HepG2 (cell line): ENCODE measurements at regions not wholly inside any gene's neighbourhood (a gene's known extent, or its start where the extent isn't known, plus 50 kb on each side); places are given as distances from the start of the nearest gene placed in this dataset.

Source experiments
- ATAC-seq: fragments of 200-7000 bp; cut with Tn5 transposase; 3 replicates; pipeline ENCODE4 v1.9.1; 2020; ENCODE audit warnings: mild to moderate bottlenecking, moderate library complexity
- BruUV-seq: library from RNA; stranded (reverse); fragments of 400-500 nt; replicated peaks from 2 replicates; lab custom pipeline; 2021; lab: Mats Ljungman, UMichigan
- CTCF ChIA-PET: fragments of 300-600 bp; formaldehyde crosslinking; extraction: SDS; loops from one replicate; lab custom pipeline; 2021; ENCODE audit warnings: low total read pairs, inconsistent platforms, low intra/inter-chr PET ratio; lab: Yijun Ruan, JAX
- POLR2A ChIA-PET: fragments of 350-600 bp; sonication (Branson Sonifier 250); formaldehyde crosslinking; loops from one replicate; lab custom pipeline; 2020; ENCODE audit warnings: antibody characterized with exemption, inconsistent platforms; lab: Yijun Ruan, JAX
- DNase-seq: peaks from one replicate; pipeline ENCODE4 v3.0.0-alpha.2; 2015; ENCODE audit warnings: low spot score
- FAIRE-seq: peaks from 3 replicates; lab custom pipeline; 2011; peaks lifted over from hg19 to GRCh38; lab: Jason Lieb, UNC
- H2AFZ ChIP-seq: one replicate; pipeline ENCODE4 v1.6.1; 2011; ENCODE audit warnings: low read length, inconsistent platforms
- H3K27ac ChIP-seq: fragments of 300-600 bp; 3 replicates; pipeline ENCODE4 v1.8.0; 2011; ENCODE audit warnings: mixed run types, mild to moderate bottlenecking, mixed read lengths, low read length, inconsistent platforms; ENCODE audit not compliant: insufficient read depth; ENCODE audit errors: extremely low read length
- H3K27me3 ChIP-seq, 2 experiments: fragments of 200-600 bp in 1 of 2; 2 replicates in 1 of 2; 3 replicates in 1 of 2; pipeline versions ENCODE4 v1.6.0 to v1.8.0; 2011; ENCODE audit warnings: low read length in 2 of 2, mild to moderate bottlenecking in 2 of 2, moderate library complexity in 2 of 2, inconsistent platforms in 1 of 2; ENCODE audit not compliant: insufficient read depth in 2 of 2, control insufficient read depth in 1 of 2
- H3K36me3 ChIP-seq, 2 experiments: fragments of 200-600 bp in 1 of 2; replicated peaks in 1 of 2; 2 replicates in 1 of 2; 3 replicates in 1 of 2; pipeline versions ENCODE4 v1.5.1 to v1.8.0; 2011; ENCODE audit warnings: low read length in 2 of 2, inconsistent platforms in 1 of 2; ENCODE audit not compliant: insufficient read depth in 2 of 2, control insufficient read depth in 1 of 2
- H3K4me1 ChIP-seq: 2 replicates; pipeline ENCODE4 v1.5.1; 2012; ENCODE audit warnings: low read length, inconsistent platforms; ENCODE audit not compliant: insufficient read depth
- H3K4me2 ChIP-seq: 2 replicates; pipeline ENCODE4 v1.6.0; 2011; ENCODE audit warnings: low read depth, low read length, inconsistent platforms
- H3K4me3 ChIP-seq, 3 experiments: fragments of 200-600 bp in 1 of 3; sonication (generic), shearing (Covaris generic) in 1 of 3; replicated peaks in 1 of 3; 2 replicates each; pipeline ENCODE4 v1.5.1; 2011 to 2016; ENCODE audit warnings: low read length in 3 of 3, inconsistent platforms in 2 of 3, low read depth in 2 of 3, mild to moderate bottlenecking in 2 of 3, control low read depth in 1 of 3, mixed read lengths in 1 of 3; ENCODE audit not compliant: insufficient read depth in 1 of 3
- H3K79me2 ChIP-seq: one replicate; pipeline ENCODE4 v1.6.1; 2011; ENCODE audit warnings: low read length, inconsistent platforms; ENCODE audit not compliant: insufficient read depth
- H3K9ac ChIP-seq: 2 replicates; pipeline ENCODE4 v1.6.0; 2011; ENCODE audit warnings: mild to moderate bottlenecking, low read depth, low read length, inconsistent platforms; ENCODE audit not compliant: insufficient read depth
- H3K9me3 ChIP-seq: 2 replicates; pipeline ENCODE4 v1.5.1; 2012; ENCODE audit warnings: mild to moderate bottlenecking, low read length
- H4K20me1 ChIP-seq: 2 replicates; pipeline ENCODE4 v1.6.0; 2011; ENCODE audit warnings: inconsistent platforms, mild to moderate bottlenecking, low read length, moderate library complexity; ENCODE audit not compliant: insufficient read depth
- ASH2L ChIP-seq: fragments of 300-600, 200-600 bp; sonication (generic); IDR thresholded peaks from 2 replicates; pipeline ENCODE4 v1.7.0; 2017; ENCODE audit warnings: low read depth, mild to moderate bottlenecking, moderate library complexity, mixed read lengths, low read length; ENCODE audit not compliant: insufficient read length
- CHCHD3 ChIP-seq: sonication (generic); formaldehyde crosslinking; IDR thresholded peaks from 2 replicates; pipeline ENCODE4 v1.8.0; 2022; ENCODE audit warnings: mild to moderate bottlenecking, missing genetic modification reagents, moderate library complexity
- CHD4 ChIP-seq: fragments of 200-600 bp; sonication (generic); IDR thresholded peaks from 2 replicates; pipeline ENCODE4 v1.7.0; 2017; ENCODE audit warnings: mild to moderate bottlenecking, low read length, borderline replicate concordance
- FOXA3 ChIP-seq: IDR thresholded peaks from 2 replicates; pipeline ENCODE4 v1.6.1; 2016; ENCODE audit warnings: missing genetic modification reagents, missing compliant biosample characterization
- GATAD1 ChIP-seq: IDR thresholded peaks from 2 replicates; pipeline ENCODE4 v1.6.1; 2016; ENCODE audit warnings: missing genetic modification reagents, missing compliant biosample characterization
- GATAD2A ChIP-seq: IDR thresholded peaks from 2 replicates; pipeline ENCODE4 v1.6.1; 2016
- IRF2 ChIP-seq: IDR thresholded peaks from 2 replicates; pipeline ENCODE4 v1.6.1; 2018; ENCODE audit warnings: missing genetic modification reagents, missing compliant biosample characterization
- KDM5B ChIP-seq: sonication (generic); formaldehyde crosslinking; IDR thresholded peaks from 2 replicates; pipeline ENCODE4 v1.4.0; 2020; ENCODE audit warnings: missing genetic modification reagents, mild to moderate bottlenecking, borderline replicate concordance
- KLF15 ChIP-seq: sonication (generic); formaldehyde crosslinking; IDR thresholded peaks from 2 replicates; pipeline ENCODE4 v1.8.1; 2023; ENCODE audit warnings: borderline replicate concordance, mild to moderate bottlenecking, inconsistent platforms, missing genetic modification reagents, mixed read lengths
- MAFG ChIP-seq: sonication (generic); formaldehyde crosslinking; IDR thresholded peaks from 2 replicates; pipeline ENCODE4 v1.5.1; 2020; ENCODE audit warnings: mild to moderate bottlenecking, missing genetic modification reagents
- RBM39 ChIP-seq: fragments of 200-400 bp; formaldehyde crosslinking; IDR thresholded peaks from one replicate; pipeline ENCODE4 v1.6.1; 2018; ENCODE audit warnings: antibody characterized with exemption, mild to moderate bottlenecking, low read depth, low read length; ENCODE audit not compliant: poor library complexity, severe bottlenecking
- SMC3 ChIP-seq: IDR thresholded peaks from 2 replicates; pipeline ENCODE4 v1.6.1; 2011; ENCODE audit warnings: low read length, improper control_type of control experiment
- TBL1XR1 ChIP-seq: fragments of 150-350 bp; IDR thresholded peaks from 2 replicates; pipeline ENCODE4 v1.6.1; 2014; ENCODE audit warnings: borderline replicate concordance, low read length; ENCODE audit not compliant: partially characterized antibody
- TFE3 ChIP-seq: IDR thresholded peaks from 2 replicates; pipeline ENCODE4 v1.6.1; 2016
- TOE1 ChIP-seq: sonication (generic); formaldehyde crosslinking; IDR thresholded peaks from 2 replicates; pipeline ENCODE4 v1.4.0; 2020; ENCODE audit warnings: mild to moderate bottlenecking, missing genetic modification reagents
- ZBTB1 ChIP-seq: sonication (generic); formaldehyde crosslinking; IDR thresholded peaks from 2 replicates; pipeline ENCODE4 v1.4.0; 2020; ENCODE audit warnings: missing genetic modification reagents, borderline replicate concordance
- ZBTB20 ChIP-seq: sonication (generic); formaldehyde crosslinking; IDR thresholded peaks from 2 replicates; pipeline ENCODE4 v1.8.1; 2023; ENCODE audit warnings: missing genetic modification reagents, low read depth, mild to moderate bottlenecking, borderline replicate concordance
- ZBTB42 ChIP-seq: sonication (generic); formaldehyde crosslinking; IDR thresholded peaks from 2 replicates; pipeline ENCODE4 v1.5.0; 2020; ENCODE audit warnings: mild to moderate bottlenecking, missing genetic modification reagents
- ZNF17 ChIP-seq: sonication (generic); formaldehyde crosslinking; IDR thresholded peaks from 2 replicates; pipeline ENCODE4 v1.5.0; 2020; ENCODE audit warnings: mild to moderate bottlenecking, missing genetic modification reagents
- ZNF562 ChIP-seq: sonication (generic); formaldehyde crosslinking; IDR thresholded peaks from 2 replicates; pipeline ENCODE4 v1.8.0; 2022; ENCODE audit warnings: missing genetic modification reagents, borderline replicate concordance
- ZNF761 ChIP-seq: sonication (generic); formaldehyde crosslinking; conservative IDR thresholded peaks from 2 replicates; pipeline ENCODE4 v1.4.0; 2020; ENCODE audit warnings: mild to moderate bottlenecking, missing genetic modification reagents
- in situ Hi-C: cut with HindIII; loops from 2 replicates; pipeline ENCODE4 v1.10.0; 2017; ENCODE audit warnings: low pct_unique_long_range_greater_than_20kb; ENCODE audit not compliant: extremely low pct_ligation_motif_present
- intact Hi-C: fragments of 100-400 bp; cut with micrococcal nuclease; formaldehyde crosslinking; loops from one replicate; pipeline ENCODE4 v1.10.0; 2022; ENCODE audit not compliant: unreplicated experiment
- TF ChIP-seq, protein P1 (sequence below): IDR thresholded peaks from 2 replicates; pipeline ENCODE4 v1.4.0; 2020; ENCODE audit warnings: mild to moderate bottlenecking, missing genetic modification reagents

DNA sequence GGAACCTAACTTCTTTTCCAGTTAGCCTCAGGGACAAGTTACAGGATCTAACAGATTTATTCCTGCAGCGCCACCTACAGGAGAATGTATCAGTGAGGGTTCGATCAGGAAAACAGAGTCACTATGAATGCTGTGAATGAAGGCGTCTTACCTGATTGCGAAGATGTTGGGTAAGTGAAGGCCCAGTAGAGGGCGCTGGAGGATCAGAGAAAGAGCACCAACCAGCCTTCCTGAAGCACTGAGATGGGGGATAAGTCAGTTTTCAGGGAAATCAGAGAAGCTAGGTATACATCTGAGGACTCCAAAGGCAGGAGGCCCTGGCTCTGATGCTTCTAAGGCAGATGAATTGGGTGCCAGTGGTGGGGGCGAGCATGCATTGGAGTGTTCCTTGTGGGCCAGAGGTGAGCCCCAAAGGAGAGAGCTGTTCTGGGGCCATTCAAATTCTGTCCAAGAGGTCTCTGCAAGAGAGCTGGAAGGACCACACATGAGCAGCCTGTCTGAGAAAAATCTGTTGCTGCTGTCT, 169.9 kb upstream of the AADAT start (continued):
- TF ChIP-seq CHCHD3 (CRISPR knock-in tag) = no peak
- 0 out of 2 replicates have a peak, but pooled peaks have one; percentile 13 for TF ChIP-seq FOXA3 (CRISPR knock-in tag)
- TF ChIP-seq SMC3 = peak; percentile 74
- TF ChIP-seq IRF2 (CRISPR knock-in tag) = peak; percentile 37; the same call in 1 of the 2 replicates
- TF ChIP-seq KDM5B = no peak
- TF ChIP-seq ZNF761 (CRISPR knock-in tag) = no peak
- TF ChIP-seq, protein P1, sequence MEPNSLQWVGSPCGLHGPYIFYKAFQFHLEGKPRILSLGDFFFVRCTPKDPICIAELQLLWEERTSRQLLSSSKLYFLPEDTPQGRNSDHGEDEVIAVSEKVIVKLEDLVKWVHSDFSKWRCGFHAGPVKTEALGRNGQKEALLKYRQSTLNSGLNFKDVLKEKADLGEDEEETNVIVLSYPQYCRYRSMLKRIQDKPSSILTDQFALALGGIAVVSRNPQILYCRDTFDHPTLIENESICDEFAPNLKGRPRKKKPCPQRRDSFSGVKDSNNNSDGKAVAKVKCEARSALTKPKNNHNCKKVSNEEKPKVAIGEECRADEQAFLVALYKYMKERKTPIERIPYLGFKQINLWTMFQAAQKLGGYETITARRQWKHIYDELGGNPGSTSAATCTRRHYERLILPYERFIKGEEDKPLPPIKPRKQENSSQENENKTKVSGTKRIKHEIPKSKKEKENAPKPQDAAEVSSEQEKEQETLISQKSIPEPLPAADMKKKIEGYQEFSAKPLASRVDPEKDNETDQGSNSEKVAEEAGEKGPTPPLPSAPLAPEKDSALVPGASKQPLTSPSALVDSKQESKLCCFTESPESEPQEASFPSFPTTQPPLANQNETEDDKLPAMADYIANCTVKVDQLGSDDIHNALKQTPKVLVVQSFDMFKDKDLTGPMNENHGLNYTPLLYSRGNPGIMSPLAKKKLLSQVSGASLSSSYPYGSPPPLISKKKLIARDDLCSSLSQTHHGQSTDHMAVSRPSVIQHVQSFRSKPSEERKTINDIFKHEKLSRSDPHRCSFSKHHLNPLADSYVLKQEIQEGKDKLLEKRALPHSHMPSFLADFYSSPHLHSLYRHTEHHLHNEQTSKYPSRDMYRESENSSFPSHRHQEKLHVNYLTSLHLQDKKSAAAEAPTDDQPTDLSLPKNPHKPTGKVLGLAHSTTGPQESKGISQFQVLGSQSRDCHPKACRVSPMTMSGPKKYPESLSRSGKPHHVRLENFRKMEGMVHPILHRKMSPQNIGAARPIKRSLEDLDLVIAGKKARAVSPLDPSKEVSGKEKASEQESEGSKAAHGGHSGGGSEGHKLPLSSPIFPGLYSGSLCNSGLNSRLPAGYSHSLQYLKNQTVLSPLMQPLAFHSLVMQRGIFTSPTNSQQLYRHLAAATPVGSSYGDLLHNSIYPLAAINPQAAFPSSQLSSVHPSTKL (CRISPR knock-in tag) = 0 out of 2 replicates have a peak, but pooled peaks have one; percentile 18
- no peak for TF ChIP-seq ZBTB1 (CRISPR knock-in tag)
- TF ChIP-seq ZBTB42 (CRISPR knock-in tag) = no peak
- TF ChIP-seq ZNF17 = no peak
- TF ChIP-seq GATAD1 (CRISPR knock-in tag) = no peak
- TF ChIP-seq GATAD2A = peak; percentile 21; the same call in 1 of the 2 replicates

GRCh38 chr4:170256807-170257206, 167.1 kb upstream of the AADAT start:
- H3K4me3 ChIP-seq = no peak overlapping the region
- no peaks in the 10 kb centered on the region for H3K27me3 ChIP-seq
- H2AFZ ChIP-seq = no peak overlapping the region
- intact Hi-C loops = no loop called here
- in situ Hi-C loops = loop anchor here (25.0 kb wide), 1 partner anchor 120 kb away; no protein-coding TSS in a partner anchor
- H4K20me1 ChIP-seq = no peaks in the 10 kb centered on the region
- H3K9ac ChIP-seq = no peak overlapping the region
- no peaks in the 10 kb centered on the region for H3K4me1 ChIP-seq
- no peaks in the 10 kb centered on the region for H3K79me2 ChIP-seq
- ATAC-seq (no peak), FAIRE-seq (no peak), DNase-seq (no peak)
- no peaks in the 10 kb centered on the region for H3K36me3 ChIP-seq
- H3K9me3 ChIP-seq = no peaks in the 10 kb centered on the region
- CTCF ChIA-PET = no interaction called here
- H3K4me2 ChIP-seq = no peak overlapping the region
- BruUV-seq = no TSS peak
- POLR2A ChIA-PET = no interaction called here
- no peak overlapping the region for H3K27ac ChIP-seq
- TF ChIP-seq ASH2L = no peak
- TF ChIP-seq ZNF562 (CRISPR knock-in tag) = no peak
- TF ChIP-seq ZBTB20 (CRISPR knock-in tag) = no peak
- no peak for TF ChIP-seq RBM39
- no peak for TF ChIP-seq MAFG
- TF ChIP-seq TBL1XR1 = no peak
- TF ChIP-seq TFE3 (CRISPR knock-in tag) = no peak
- TF ChIP-seq CHD4 = no peak
- TF ChIP-seq KLF15 (CRISPR knock-in tag) = no peak
- TF ChIP-seq TOE1 (CRISPR knock-in tag) = no peak
